GM18498 (cell line): ENCODE measurements at regions not wholly inside any gene's neighbourhood (a gene's known extent, or its start where the extent isn't known, plus 50 kb on each side); places are given as distances from the start of the nearest gene placed in this dataset.

Experiments
- ATAC-seq: cut with Tn5 transposase; IDR thresholded peaks from one replicate; pipeline ENCODE4 v1.9.1; 2021; ENCODE audit warnings: mild to moderate bottlenecking, moderate library complexity; ENCODE audit not compliant: unreplicated experiment

DNA sequence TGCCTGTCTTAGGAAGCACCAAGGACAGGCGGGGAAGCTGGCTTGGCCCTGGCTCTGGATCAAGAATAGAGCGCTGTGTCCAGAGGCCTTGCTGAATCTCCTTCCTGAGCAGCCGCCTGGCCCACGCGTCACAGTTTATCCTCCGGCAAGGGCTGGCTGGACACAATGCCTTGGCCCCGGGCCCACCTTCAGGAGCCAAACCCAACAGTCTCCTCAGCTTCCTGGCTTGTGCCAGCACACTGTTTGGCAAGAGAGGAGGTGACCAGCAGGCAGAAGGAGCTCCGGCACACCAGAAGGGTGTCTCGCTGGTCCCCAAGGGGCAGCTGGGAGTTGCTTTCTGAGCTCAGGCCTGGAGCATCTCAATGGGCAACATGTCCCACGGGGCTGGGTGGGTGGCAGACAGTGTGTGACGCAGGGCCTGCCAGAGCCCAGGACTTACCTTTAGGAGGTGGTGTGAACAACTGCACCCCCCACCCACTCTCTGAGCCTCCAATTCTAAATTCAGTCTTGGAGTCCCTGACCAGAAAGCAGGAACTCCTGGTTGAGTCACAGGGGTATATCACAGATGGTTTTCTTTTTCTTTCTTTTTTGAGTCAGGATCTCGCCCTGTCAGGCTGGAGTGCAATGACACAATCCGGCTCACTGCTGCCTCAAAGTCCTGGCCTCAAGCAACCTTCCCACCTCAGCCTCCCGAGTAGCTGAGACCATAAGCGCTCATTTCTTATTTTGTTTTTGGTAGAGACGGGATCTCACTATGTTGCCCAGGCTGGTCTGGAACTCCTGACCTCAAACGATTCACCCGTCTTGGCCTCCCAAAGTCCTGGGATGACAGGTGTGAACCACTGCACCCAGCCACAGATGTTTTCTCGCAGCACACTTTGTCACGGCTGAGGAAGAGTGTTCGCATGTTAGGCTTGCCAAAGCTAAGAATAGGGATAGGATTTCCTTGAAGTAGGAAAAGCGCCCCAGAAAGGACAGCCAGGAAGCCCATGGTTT is 361.2 kb downstream of the BCOR start:
- no peak for ATAC-seq

DNA sequence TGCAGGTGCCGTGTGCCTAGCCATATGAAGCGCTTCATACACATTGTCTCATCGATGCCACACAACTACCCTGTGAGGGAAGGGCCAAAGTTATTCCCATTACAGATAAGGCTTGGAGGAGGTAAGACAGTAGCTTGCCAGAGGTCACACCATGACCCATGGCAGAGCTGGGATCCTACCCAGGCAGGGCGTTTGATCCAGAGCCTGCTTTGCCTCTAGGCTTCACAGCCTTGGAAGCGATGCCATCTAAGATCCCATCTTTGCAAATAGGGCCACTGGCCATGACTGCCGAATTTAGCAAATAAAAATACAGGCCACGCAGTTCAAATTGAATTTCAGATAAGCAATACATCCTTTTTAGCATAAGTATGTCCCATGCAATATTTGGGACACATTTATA is 358.2 kb downstream of the BCOR start:
- no peak for ATAC-seq

DNA sequence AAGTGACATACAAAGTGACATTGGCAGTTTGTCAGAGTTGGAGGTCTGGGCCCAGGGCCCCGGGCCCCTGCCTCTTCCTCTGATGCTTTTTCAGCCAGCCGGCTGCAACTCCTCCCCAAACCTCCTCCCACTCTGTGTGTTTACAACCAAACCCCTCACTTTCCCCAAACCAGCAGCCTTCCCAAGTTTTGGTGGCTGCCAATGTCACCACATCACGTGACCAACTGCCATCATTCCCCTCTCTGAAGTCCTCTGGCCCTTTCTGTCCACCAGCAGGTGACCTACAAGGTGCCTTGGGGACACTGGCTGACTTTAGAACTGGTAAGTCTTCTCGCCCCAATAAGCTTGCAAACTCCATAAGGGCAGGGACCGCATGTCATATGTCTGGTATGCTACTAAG is 357.7 kb downstream of the BCOR start:
- no peak for ATAC-seq

DNA sequence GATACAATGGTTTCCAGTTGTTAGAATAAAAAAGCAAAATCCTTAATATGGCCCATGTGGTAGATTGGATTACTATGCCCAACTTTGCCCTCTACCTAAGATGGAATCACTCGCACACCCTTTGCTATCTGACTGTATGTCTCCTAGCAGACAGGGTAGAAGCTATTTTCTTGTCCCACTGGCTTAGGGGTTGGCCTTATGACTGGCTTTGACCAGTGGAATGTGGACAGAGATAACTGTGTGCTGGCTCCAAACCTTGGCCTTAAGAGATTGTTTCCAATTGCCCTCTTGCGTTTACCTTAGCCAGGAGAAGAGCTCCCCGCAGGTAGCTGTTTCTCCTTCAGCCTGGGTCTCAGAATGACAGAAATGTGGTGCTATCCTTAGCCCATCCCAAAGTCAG is 355.9 kb downstream of the BCOR start:
- no peak for ATAC-seq

DNA sequence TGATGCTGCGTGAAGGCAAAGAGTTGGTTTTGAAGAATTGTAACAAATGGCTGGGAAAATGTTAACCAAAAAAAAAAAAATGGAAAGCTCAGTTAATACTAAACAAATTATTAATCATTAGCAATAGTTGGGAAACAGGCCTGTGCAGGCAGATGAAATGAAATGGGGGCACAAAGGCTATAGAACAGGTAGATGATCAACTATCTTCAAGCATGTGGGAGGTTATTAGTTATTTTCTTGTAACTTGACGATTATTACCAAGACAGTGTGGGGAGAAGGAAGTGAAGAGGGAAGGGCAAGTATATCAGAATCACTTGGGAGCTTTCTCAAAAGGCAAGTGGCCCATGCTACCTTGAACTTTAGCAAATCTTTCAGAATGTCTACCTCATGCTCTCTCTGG is 351.9 kb downstream of the BCOR start:
- no peak for ATAC-seq

DNA sequence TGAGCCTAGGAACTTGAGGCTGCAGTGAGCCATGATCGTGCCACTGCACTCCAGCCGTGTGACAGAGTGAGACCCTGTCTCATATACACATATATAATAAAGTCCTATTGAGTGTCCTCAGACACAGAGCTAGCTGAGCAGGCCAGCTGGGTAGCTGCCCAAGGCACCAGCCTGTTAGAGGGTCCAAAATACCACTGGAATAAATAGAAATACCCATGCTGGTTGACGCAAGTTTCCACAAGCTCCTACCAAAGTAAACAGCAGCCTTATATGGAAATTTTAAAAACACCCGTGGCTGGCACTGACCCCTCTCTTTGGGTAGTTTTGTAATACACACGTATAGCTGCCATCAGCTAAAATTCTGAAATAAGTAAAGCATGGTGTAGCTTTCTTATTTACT is 348.6 kb downstream of the BCOR start:
- no peak for ATAC-seq

DNA sequence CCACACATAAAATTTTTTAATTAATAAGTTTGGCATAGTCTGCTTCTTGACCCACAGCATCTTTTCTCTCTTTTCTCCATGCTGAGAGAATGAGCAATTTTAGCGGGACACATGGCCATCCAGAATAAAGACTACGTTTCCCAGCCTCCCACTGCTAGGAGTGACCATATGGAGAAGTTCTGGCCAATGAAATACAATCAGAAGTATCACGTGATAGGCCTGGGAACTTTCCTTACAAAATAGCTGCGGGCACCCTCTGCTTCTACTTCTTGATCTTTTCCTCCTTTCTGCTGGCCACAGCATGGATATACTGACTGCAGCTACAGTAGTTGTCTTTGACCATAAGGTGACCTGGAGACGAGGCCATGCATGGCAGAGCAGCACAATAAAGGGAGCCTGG is 348.0 kb downstream of the BCOR start:
- no peak for ATAC-seq

DNA sequence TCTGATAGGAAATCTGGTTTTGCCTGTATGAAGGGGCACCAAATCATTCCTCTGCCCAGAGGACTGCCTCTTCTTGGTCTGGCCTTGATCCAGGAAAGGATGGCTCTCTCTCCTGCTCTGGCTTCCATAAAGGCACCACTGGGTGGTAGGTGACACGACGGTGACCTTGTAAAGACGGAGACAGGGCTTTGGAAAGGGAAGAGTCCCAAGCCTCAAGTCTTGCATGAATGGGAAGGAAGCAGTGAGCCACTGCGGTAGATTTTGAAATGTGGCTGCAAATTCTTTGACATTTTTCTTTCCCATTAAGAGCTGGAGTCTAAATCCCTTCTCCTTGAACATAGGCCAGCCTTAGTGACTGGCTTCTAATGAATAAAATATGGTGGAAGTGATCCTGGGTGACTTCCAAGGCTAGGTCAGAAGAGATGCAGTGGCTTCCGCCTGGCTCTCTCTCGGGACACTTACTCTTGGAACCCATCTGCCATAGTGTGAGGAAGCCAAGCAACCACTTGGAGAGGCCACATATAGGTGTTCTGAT is 347.4 kb downstream of the BCOR start:
- no peak for ATAC-seq

DNA sequence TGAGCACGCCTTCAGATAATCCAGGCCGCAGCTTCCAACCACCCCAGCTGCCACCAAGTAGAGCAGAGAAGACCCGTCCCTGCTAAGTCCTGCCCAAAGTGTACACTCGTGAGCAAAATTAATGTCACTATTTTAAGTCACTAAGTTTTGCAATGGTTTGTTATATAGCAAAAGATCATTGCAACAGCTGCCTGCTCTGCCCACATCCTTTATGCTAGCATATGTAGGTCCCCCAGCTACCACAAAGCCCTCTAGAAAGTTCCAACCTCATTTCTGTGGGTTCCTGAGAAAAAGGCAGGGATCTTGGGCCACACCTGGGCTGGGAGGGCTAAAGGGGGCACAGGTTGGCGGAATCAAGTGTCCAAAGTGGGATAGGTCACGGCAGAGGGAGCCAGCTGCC is 346.9 kb downstream of the BCOR start:
- no peak for ATAC-seq

DNA sequence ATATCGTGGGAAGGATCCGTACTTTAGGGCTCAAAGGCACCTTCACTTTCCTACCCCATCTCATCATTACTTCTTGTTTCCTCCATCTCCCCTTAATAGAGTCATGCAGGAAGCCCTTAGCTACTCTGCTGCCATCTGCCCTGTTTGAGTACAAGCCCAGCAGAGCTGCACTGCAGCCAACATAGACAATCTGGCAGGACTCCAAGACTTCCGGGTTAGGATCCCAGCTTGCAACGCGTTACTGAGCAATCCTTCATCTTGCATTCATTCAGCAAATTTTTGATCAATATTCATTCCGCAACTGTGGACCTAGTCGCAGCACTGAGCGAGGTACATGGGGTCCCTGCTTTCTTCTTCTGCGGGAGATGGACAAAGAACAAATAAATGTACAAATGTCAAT is 344.9 kb downstream of the BCOR start:
- ATAC-seq: no peak

DNA sequence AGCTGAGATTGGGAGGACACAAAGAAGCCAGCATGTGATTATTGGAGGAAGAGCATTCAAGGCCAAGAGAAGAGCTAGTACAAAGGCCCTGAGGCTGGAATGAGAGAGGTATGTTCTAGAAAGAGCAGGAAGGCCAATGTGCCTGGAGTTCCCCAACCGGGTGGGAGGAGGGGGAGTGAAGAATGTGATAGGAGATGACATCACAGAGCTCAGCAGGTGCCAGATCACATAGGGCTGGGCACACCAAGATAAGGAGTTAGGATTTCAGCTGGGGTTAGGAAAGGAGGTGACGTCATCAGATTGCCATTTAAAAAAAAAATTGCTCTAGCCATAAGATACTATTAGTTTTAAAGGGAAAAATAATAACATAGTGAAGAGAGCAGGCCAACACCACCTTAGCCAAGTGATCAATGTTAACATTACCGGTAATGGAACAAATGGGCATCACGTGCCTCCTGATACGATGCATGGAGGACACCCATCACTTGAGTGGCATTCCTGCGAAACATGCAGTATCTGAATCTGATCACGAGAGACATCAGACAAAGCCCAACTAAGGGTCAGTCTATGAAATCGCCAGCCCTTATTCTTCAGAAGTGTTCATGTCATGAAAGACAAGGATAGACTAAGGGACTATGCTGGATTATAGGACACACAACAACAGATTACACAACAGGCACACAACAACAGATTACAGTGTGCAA is 344.3 kb downstream of the BCOR start:
- no peak for ATAC-seq

DNA sequence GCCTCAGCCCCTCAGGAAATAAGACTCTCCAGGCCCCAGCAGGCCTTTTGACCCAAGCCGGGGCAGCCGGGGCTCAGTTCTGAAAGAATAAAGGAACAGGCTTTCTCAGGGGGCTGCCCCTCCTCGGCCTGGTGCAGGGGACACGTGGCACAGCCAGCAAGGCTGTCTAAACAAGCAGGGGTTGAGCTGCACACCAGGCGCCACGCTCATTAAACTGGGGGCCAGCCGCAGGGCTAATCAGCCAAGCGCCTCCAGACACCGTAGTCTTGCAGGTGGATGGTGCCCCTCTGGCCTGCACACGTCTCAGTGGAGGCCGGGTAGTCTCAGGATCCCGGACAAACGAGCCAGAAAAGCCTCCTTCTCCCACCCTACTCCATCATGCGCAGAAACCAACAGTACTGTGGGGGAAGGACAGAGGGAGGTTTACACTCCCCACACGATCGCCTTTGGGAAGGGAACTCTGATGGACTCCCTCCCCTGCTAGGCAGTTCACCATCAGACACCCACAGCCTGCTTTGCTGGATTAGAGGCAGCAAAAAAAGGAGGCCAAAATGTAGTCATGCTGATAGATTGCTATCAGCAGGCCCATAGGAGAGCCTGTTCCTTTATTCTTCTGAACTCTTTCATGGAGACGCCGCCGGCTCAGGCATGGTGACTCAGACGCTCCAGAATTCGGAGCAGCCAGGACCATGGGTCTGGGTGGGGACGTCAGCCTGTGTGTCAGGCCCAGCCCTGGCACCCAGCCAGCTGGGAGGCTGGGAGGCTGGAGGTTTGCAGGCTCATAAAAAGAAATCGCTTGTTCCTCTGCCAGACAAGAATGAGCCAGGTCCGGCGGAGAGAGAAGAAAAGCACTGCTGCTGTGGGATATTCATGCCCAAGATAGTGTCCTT is 342.4 kb downstream of the BCOR start:
- ATAC-seq: no peak

DNA sequence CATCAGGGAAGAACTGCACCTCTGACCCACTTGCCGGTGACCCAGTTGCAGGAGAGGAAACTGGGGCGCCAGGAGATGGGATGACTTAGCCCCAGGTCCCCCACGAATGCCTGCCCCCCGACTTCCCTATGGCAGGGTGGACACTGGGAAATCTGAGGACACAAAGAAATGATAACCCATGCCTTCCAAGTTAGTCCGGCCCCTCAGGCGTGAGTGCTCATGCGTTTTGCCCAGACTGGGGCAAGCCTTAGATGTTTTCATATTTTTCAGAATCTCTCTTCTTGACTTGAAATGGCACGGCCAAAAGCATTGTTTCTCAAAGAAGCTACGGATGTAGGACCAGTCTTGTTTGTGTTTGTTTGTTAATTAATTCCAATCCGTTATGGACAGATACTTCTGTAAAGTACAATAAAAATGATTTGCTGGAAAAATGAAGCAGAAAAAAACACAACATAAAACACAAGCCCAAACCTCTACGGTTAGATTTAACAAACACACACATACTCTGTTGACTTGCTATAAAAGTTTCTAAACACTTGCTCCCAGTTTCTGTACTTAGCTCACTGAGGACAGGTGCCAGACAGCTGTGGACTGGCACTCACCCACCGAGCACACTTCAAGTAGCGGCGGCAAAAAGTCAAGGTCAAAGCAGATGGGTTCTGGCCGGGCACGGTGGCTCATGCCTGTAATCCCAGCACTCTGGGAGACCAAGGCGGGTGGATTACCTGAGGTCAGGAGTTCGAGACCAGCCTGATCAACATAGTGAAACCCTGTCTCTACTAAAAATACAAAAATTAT is 341.5 kb downstream of the BCOR start:
- no peak for ATAC-seq

DNA sequence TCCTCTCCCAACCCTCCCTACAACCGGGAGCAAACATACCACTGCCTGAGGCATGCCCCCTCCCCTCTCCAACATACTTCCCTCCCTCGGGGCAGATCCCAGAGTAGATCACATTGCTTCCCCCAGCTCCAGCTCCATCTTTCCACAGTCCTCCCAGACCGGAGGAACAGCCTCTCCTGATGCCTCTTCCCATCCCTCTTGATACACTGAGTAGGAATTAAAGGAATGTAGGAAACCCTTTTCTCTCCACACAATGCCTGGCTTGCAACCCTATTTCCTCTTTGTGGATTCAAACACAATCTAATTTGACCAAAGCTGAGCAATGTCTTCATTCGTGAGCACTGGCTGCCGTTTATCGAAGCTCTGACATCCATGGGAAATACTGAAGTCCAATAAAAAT is 339.8 kb downstream of the BCOR start:
- no peak for ATAC-seq

DNA sequence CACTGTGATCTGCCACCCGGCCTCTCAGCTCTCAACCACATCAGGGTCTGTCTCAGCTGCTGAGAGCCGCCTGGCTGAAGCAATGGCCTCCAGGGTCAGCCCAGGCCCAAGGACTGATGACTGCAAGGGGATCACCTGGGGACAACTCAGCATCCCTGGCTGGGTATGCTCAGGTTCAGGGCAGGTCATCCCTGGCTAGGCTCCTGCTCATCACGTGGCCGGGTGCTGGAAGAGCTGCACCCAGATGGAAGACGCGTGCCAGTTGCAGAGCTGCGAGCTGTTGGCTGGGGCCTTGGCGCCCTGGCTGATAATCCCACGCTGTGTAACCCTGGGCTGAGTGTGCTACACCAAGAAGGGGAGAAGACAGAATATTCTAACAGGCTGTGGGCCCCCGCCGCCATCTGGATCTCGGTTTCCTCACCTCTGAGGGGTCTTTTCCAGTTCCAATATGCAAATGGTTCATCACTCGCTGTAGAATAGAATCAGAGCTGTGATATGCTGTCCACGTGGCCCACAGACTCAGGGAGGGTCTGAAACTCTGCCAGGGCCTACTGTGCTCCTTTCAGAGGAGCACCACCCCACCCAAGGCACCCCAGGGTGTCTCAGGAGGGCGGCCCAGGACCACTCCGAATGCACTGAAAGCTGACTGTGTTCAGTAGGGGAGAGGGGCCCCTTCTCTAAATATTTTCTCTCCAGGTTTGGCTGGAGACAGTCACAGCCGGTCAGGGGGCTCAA is 338.8 kb downstream of the BCOR start:
- ATAC-seq: no peak

DNA sequence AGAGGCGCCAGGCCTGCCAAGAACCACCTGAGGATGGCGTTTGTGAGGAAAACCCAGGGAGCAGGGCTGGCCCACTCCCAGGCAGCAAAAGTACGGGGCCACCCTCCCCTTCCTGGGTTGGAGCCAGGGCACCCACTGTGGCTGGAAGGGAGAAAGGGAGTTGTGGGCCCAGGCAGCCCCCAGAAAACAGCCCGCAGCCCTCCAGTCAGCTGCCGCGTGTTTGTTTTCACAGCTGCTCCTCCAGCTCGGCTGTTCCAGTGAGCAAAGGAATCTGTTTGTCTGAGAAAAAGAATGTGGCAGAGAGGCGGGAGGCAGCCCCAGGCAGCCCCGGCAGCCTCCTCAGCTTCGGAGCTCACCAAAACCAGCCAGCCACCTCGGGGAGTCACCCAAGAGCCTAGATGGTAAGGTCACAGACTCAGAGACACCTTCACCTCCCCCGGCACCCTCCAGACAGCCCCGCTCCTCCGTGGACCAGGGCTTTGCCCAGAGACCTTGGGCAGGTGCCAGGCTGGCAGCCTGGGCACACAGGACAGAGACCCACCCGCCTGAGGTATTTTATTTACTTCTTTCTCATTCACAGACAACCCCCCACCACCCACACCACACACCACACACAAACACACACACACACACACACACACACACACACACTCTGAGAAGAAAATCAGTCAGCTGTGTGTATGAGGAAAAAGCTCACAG is 338.1 kb downstream of the BCOR start:
- ATAC-seq: no peak

DNA sequence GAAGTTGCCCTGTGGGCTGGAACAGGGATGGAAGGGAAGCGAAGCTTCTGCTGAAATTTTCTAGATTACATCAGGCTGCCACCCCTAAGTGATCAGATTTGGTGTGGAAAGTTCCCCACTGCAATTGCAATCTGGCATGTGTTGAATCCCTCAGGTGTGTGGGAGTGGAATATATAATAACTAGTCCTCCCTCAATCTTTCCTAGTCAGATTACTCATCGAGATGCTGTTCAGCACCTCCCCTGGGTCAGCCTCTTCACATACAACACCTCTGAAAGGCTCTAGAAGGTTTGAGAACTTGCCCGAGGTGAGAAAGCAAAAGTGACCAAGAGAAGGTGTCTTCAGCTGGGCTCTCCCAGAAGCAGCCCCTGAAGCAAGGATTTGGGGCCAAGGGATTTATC is 336.8 kb downstream of the BCOR start:
- no peak for ATAC-seq

DNA sequence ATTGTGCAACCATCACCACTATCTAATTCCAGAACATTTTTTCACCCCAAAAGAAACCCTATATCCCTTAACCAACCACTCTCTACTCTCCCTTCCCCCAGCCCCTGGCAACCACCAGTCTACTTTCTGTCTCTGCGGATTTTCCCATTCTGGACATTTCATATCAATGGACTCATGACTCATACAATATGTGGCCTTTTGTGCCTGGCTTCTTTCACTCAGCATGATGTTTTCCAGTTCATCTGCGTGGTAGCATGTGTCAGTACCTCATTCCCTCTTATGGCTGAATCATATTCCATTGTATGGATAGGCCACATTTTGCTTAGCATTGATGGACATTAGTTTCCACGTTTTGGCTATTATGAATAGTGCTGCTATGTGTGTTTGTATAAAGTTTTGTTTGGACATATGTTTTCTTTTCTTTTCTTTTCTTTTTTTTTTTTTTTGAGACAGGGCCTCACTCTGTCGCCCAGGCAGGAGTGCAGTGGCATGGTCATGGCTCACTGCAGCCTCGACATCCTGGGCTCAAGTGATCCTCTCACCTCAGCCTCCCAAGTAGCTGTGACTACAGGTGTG is 335.4 kb downstream of the BCOR start:
- no peak for ATAC-seq
